Neural cell (in vitro differentiated cells): ENCODE measurements at regions not wholly inside any gene's neighbourhood (a gene's known extent, or its start where the extent isn't known, plus 50 kb on each side); places are given as distances from the start of the nearest gene placed in this dataset.

ENCODE experiments used
- EP300 ChIP-seq: fragments of 450-650 bp; conservative IDR thresholded peaks from 2 replicates; pipeline ENCODE4 v1.6.1; 2014; ENCODE audit warnings: antibody characterized with exemption, mild to moderate bottlenecking, moderate library complexity; ENCODE audit not compliant: poor library complexity, severe bottlenecking
- EZH2 ChIP-seq: fragments of 200-600, 300-800 bp; shearing (Covaris generic), sonication (generic); IDR thresholded peaks from 2 replicates; pipeline ENCODE4 v1.6.1; 2014; ENCODE audit warnings: antibody characterized with exemption, low read length, borderline replicate concordance, mild to moderate bottlenecking; ENCODE audit not compliant: insufficient read depth, poor library complexity, severe bottlenecking
- POLR2AphosphoS5 ChIP-seq: IDR thresholded peaks from 2 replicates; pipeline ENCODE4 v1.6.1; 2012
- TAF1 ChIP-seq: IDR thresholded peaks from 2 replicates; pipeline ENCODE4 v1.6.1; 2012; ENCODE audit warnings: low read depth
- TF ChIP-seq, protein P1 (sequence below): fragments of 450-650 bp; IDR thresholded peaks from 2 replicates; pipeline ENCODE4 v1.5.1; 2014; ENCODE audit warnings: antibody characterized with exemption, mild to moderate bottlenecking, moderate library complexity; ENCODE audit not compliant: poor library complexity, severe bottlenecking

DNA sequence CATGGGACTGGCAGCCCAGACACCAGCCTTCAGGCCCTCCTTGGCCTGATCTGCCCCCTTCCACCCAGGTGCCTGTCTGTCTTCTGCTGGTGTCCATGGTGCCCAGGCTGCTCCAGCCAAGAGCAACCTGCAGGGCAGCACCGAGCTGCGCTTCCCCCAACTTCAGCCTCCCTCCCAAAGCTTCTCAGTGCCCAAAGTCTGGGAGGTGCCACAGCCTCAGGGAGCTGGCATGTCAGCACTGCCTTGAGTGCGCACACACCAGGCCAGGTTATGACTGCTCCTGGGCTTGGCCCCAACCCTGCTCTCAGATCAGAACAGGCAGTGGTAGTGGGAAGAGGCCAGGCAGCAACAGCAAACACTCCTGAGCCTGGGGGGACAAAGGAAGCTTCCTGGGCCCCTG lies 304.6 kb upstream of the NRG3 start:
- no peak for TF ChIP-seq EZH2
- TF ChIP-seq, protein P1, sequence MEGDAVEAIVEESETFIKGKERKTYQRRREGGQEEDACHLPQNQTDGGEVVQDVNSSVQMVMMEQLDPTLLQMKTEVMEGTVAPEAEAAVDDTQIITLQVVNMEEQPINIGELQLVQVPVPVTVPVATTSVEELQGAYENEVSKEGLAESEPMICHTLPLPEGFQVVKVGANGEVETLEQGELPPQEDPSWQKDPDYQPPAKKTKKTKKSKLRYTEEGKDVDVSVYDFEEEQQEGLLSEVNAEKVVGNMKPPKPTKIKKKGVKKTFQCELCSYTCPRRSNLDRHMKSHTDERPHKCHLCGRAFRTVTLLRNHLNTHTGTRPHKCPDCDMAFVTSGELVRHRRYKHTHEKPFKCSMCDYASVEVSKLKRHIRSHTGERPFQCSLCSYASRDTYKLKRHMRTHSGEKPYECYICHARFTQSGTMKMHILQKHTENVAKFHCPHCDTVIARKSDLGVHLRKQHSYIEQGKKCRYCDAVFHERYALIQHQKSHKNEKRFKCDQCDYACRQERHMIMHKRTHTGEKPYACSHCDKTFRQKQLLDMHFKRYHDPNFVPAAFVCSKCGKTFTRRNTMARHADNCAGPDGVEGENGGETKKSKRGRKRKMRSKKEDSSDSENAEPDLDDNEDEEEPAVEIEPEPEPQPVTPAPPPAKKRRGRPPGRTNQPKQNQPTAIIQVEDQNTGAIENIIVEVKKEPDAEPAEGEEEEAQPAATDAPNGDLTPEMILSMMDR, result no peak
- no peak for TF ChIP-seq POLR2AphosphoS5
- no peak for TF ChIP-seq TAF1
- TF ChIP-seq EP300, result no peak
